Urothelium cell line (cell line): ENCODE measurements at regions not wholly inside any gene's neighbourhood (a gene's known extent, or its start where the extent isn't known, plus 50 kb on each side); places are given as distances from the start of the nearest gene placed in this dataset.
"Not testable (repeated sequence)": the region's sequence is repeated elsewhere in the genome, so short reads cannot be mapped to it uniquely, and the experiment has no call there.

ENCODE experiments used
- DNase-seq: peaks from one replicate; pipeline ENCODE4 v3.0.0; 2011; ENCODE audit warnings: low spot score, mixed read lengths
- FAIRE-seq: peaks from 2 replicates; lab custom pipeline; 2011; peaks lifted over from hg19 to GRCh38; lab: Jason Lieb, UNC

GRCh38 chr6:116982401-116982800 is 105.4 kb downstream of the RFX6 start:
- FAIRE-seq (no peak), DNase-seq (no peak)

GRCh38 chr6:116983375-116983774 is 106.3 kb downstream of the RFX6 start:
- DNase-seq = no peak
- no peak for FAIRE-seq

GRCh38 chr6:116986819-116987218 is 109.8 kb downstream of the RFX6 start:
- DNase-seq = no peak
- FAIRE-seq = no peak

GRCh38 chr6:116990679-116991078 is 113.6 kb downstream of the RFX6 start:
- FAIRE-seq (no peak), DNase-seq (no peak)

DNA sequence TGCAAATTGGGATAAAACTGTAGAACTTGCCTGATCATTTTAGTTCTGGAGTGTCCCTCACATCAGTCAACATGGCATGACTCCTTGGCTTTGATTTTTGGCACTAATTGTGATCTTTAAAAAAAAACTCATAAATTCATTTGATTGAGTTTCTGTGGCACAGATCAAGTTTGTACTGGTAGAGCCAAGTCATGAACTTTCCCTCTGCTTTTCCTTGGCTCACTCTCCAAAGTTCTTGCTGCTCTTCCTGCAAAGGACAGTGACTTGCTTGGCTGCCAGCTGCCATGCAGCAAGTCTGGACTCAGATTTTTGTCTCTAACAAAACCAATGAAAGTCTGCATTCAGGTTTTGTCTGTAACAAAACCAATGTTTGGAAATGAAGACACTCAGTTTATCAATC is 115.5 kb downstream of the RFX6 start:
- no peak for FAIRE-seq
- no peak for DNase-seq

- DNase-seq = no peak
- FAIRE-seq = no peak
Observed at GRCh38 chr6:116994447-116994846, 117.4 kb downstream of the RFX6 start.

- FAIRE-seq (no peak), DNase-seq (no peak)
Observed at GRCh38 chr6:116996842-116997241, 119.8 kb downstream of the RFX6 start.

DNA sequence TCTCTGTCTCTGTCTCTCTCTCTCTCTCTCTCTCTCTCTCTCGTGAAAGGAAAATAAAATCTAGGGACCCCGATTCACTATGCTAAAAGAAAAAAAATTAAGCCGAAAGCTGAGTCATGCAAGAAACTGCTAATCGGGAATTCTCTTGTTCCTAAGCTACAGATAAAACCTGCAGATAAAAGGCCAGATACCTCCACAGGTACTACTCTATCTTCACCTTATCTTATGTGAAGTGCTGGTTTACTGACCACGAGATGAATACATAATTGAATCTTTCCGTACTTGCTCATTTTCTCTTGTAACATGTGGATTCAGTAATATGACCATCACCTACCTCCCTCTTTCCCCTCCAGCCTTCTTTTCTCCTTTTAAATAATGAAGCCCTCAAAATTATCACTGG is 120.5 kb downstream of the RFX6 start:
- FAIRE-seq = no peak
- no peak for DNase-seq

DNA sequence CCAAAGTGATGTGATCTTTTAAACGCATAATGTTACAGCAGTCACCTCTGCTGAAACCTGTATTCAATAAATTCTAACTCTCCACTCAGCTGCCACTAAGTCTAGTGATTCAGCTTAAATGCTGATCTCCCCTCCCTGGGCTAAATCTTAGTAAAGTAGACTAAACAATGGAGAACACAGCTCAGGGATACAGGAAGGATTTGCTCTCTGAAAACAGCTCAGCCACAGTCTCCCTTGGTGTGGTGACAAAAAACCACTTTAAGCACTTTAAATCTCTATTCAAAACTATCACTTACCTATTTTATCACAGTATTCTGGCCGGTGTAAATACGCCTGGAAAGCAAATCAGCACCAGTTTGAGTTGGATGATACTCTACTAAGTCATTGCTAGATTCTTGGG is 130.6 kb downstream of the RFX6 start:
- no peak for FAIRE-seq

DNA sequence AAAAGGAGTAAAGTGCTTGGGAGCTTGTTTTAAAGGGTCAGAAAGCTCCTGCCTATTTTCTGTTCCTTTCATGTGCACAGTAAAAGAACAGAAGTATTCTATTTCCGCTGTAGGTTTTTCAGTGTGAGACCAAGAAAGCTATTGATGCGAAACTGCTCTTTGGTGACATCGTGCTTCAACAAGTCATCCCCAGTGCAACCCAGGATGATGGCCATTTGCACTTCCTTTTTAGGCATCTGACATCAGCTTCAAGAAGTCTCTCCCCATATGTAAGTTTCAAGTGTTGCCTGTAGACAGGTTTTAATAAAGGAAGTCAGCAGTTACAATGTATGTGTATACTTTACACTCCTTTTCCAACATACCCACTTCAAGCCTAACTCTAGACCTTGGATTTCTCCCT is 131.6 kb downstream of the RFX6 start:
- DNase-seq (no peak), FAIRE-seq (no peak)

More for the DNA sequence above, 130.6 kb downstream of the RFX6 start:
- DNase-seq = no peak

DNA sequence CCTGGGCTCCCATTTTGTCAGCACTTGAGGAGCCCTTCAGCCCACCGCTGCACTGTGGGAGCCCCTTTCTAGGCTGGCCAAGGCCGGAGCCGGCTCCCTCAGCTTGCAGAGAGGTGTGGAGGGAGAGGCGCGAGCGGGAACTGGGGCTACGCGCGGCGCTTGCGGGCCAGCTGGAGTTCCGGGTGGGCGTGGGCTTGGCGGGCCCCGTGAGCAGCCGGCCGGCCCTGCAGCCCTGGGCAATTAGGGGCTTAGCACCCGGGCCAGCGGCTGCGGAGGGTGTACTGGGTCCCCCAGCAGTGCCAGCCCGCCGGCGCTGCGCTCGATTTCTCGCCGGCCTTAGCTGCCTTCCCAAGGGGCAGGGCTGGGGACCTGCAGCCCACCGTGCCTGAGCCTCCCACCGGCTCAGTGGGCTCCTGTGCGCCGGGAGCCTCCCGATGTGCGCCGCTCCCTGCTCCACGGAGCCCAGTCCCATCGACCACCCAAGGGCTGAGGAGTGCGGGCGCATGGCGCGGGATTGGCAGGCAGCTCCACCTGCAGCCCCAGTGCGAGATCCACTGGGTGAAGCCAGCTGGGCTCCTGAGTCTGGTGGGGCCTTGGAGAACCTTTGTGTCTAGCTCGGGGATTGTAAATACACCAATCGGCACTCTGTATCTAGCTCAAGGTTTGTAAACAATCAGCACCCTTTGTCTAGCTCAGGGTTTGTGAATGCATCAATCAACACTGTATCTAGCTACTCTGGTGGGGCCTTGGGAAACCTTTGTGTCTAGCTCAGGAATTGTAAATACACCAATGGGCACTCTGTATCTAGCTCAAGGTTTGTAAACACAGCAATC is 137.8 kb downstream of the RFX6 start:
- not testable (repeated sequence) for FAIRE-seq, DNase-seq

DNA sequence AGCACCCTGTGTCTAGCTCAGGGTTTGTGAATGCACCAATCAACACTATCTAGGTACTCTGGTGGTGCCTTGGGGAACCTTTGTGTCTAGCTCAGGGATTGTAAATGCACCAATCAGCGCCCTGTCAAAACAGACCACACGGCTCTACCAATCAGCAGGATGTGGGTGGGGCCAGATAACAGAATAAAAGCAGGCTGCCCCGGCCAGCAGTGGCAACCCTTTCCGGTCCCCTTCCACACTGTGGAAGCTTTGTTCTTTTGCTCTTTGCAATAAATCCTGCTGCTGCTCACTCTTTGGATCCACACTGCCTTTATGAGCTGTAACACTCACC is 138.4 kb downstream of the RFX6 start:
- FAIRE-seq, DNase-seq: not testable (repeated sequence)

- DNase-seq (no peak), FAIRE-seq (no peak)
Observed at GRCh38 chr6:117018771-117019170, 141.7 kb downstream of the RFX6 start.

- no peak for FAIRE-seq
Observed at GRCh38 chr6:117022774-117023173, 145.7 kb downstream of the RFX6 start.

GRCh38 chr6:117025310-117025709 is 148.3 kb downstream of the RFX6 start:
- no peak for FAIRE-seq
- DNase-seq = no peak

More at GRCh38 chr6:117022774-117023173, 145.7 kb downstream of the RFX6 start:
- no peak for DNase-seq

DNA sequence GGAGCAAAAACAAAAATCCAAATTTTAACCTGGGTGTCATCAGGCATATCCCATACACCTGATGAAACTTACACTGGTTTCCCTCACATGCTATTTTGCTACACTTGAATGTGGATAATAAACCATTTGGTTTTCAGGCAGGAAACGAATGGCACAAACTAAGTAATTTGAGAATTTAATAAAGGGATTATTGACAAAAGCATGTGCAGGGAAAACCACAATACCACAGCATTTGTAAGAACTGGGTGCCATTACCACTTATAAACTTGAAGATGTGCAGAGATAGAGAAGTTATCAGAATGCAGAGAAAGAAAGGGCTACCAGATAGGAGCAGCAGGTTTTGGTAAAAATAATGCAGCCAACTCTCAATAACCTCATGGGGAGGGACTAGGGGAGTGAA is 151.2 kb downstream of the RFX6 start:
- FAIRE-seq (no peak), DNase-seq (no peak)

DNA sequence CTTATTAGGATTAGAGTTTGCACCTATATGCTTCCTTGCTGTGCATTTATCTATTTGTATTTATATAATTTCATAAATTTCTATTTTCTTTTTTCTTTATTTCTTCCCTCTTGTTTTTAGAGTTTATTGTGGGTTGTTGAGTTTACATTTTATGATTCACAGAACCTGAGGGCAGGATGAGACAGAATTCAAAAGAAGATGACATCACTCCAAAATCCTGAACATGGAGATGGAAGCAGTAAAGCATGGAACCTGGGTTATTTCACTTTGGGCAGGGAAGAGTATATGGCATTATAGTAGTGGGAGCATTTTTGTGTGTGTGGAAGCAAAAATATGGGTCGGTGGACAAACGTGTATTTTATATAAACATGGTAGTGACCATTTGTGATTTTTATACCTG is 157.5 kb downstream of the RFX6 start:
- no peak for FAIRE-seq
- no peak for DNase-seq

GRCh38 chr6:117034971-117035370 is 157.9 kb downstream of the RFX6 start:
- DNase-seq (no peak), FAIRE-seq (no peak)

DNA sequence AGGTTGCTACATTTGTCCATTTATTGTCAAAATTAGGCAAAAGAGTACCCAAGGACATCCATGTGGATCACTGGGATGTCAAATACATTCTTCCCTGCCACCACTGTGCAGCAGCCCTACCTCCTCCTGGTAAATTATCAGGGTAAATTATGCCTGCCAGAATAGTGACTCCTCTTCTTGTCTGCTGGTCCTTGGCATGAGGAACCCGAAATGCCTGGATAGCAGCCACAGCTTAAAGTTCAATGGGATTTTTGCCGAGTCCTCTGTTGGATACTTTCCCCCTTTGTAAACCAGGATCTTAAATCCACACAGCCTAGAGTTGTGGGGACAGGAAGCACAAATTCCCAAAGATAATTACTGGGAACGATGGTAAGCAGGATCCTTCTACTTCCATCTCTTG is 173.3 kb downstream of the RFX6 start:
- FAIRE-seq = no peak
- DNase-seq = no peak

DNA sequence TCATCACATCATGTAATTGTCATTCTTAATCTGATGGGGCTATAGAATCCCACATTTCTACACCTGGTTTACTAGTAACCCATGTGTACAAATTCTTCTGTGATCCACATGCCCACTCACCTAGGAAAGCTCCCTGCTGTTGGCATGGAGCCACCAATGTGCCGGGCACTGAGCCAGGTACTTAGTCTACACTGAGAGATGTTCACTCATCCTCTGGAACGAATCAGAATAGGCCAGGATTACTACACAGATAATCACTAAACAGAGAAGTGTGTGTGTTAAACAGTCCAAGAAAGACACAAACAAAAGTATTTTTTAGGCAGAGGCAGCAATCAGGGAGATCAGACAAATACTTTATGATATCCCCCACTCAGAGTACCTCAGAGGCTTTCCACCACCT is 193.2 kb upstream of the VGLL2 start:
- DNase-seq (peak; percentile 12), FAIRE-seq (no peak)

- FAIRE-seq (no peak), DNase-seq (no peak)
Observed at GRCh38 chr6:117072781-117073180, 192.6 kb upstream of the VGLL2 start.

DNA sequence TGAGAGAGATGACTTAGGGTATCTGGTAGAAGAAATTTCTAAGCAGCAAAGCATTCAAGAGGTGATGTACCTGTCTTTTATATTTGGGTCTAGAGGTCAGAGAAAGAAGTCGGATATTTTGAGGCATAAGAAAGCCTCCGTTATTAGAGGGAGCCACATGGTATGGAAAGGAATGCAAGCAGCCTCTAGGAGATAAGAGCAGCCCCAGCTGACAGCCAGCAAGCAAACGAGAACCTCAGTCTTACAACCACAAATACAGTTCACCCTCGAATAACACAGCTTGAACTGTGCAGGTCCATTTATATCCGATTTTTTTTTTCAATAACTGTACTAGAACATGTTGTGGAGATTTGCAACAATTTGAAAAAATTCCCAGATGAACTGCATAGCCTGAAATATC is 190.7 kb upstream of the VGLL2 start:
- FAIRE-seq (no peak), DNase-seq (no peak)

DNA sequence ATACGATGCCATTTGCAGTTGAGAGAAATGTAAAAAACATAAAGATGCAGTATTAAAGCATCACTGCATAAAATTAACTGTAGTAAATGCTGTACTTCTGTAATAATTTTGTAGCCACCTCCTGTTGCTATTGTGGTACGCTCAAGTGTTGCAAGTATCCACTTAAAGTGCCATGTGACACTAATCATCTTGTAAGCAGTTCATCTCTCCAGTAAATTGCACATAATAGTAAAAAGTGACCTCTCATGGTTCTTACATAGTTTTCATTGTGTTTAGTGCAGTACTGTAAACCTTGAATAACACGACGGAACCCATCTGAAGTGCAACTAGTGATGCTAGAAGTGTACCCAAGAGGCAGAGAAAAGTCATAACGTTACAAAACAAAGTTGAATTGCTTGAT is 190.1 kb upstream of the VGLL2 start:
- FAIRE-seq = no peak

More for the DNA sequence above, 190.1 kb upstream of the VGLL2 start:
- no peak for DNase-seq
